ENCODE measurements at regions not wholly inside any gene's neighbourhood (a gene's known extent, or its start where the extent isn't known, plus 50 kb on each side); places are given as distances from the start of the nearest gene placed in this dataset.

GRCh38 chr4:10354225-10354624, 103.0 kb downstream of the ZNF518B start:
- TF ChIP-seq POLR2A (IDR thresholded peaks at IDR 0.05) (no peak), CTCF (IDR thresholded peaks at IDR 0.05) (no peak), EP300 (IDR thresholded peaks at IDR 0.05) (no peak)
